H9 (cell line): ENCODE measurements at regions not wholly inside any gene's neighbourhood (a gene's known extent, or its start where the extent isn't known, plus 50 kb on each side); places are given as distances from the start of the nearest gene placed in this dataset.

Experiments
- DNase-seq: peaks from one replicate; pipeline ENCODE4 v3.0.0-alpha.2; 2017
- H2AFZ ChIP-seq: one replicate; pipeline ENCODE4 v1.6.1; 2013; ENCODE audit warnings: mild to moderate bottlenecking, low read length, control low read depth, moderate library complexity
- H2AK5ac ChIP-seq: 2 replicates; pipeline ENCODE4 v1.6.1; 2013; ENCODE audit warnings: low read length, control low read depth, mixed read lengths; ENCODE audit not compliant: insufficient read length
- H2BK120ac ChIP-seq: one replicate; pipeline ENCODE4 v1.6.1; 2013; ENCODE audit warnings: low read depth, mild to moderate bottlenecking, low read length, control low read depth, inconsistent platforms; ENCODE audit not compliant: poor library complexity, severe bottlenecking
- H2BK12ac ChIP-seq: 2 replicates; pipeline ENCODE4 v1.6.1; 2013; ENCODE audit warnings: low read length, control low read depth, mixed read lengths, low read depth; ENCODE audit not compliant: insufficient read length
- H2BK15ac ChIP-seq: 2 replicates; pipeline ENCODE4 v1.6.1; 2013; ENCODE audit warnings: low read depth, low read length, control low read depth
- H2BK20ac ChIP-seq: one replicate; pipeline ENCODE4 v1.6.1; 2013; ENCODE audit warnings: low read depth, mild to moderate bottlenecking, low read length, control low read depth, inconsistent platforms; ENCODE audit not compliant: poor library complexity, severe bottlenecking
- H2BK5ac ChIP-seq: 2 replicates; pipeline ENCODE4 v1.6.1; 2013; ENCODE audit warnings: low read length, control low read depth, mixed read lengths; ENCODE audit not compliant: insufficient read length
- H3K14ac ChIP-seq: 2 replicates; pipeline ENCODE4 v1.6.1; 2013; ENCODE audit warnings: low read length, control low read depth; ENCODE audit not compliant: insufficient read depth
- H3K18ac ChIP-seq: 2 replicates; pipeline ENCODE4 v1.6.1; 2013; ENCODE audit warnings: low read depth, mild to moderate bottlenecking, mixed read lengths, low read length, control low read depth; ENCODE audit not compliant: insufficient read length
- H3K23ac ChIP-seq: 2 replicates; pipeline ENCODE4 v1.6.1; 2013; ENCODE audit warnings: low read length, control low read depth, mixed read lengths, low read depth; ENCODE audit not compliant: insufficient read length
- H3K23me2 ChIP-seq: 2 replicates; pipeline ENCODE4 v1.6.1; 2013; ENCODE audit warnings: low read depth, mild to moderate bottlenecking, mixed read lengths, low read length, control low read depth; ENCODE audit not compliant: insufficient read length, poor library complexity, severe bottlenecking
- H3K27ac ChIP-seq: 2 replicates; pipeline ENCODE4 v1.5.1; 2013; ENCODE audit warnings: low read length, control low read depth, mixed read lengths, low read depth; ENCODE audit not compliant: insufficient read length
- H3K27me3 ChIP-seq: 2 replicates; pipeline ENCODE4 v1.6.1; 2013; ENCODE audit warnings: low read length, control low read depth, inconsistent platforms; ENCODE audit not compliant: insufficient read depth
- H3K4ac ChIP-seq: 2 replicates; pipeline ENCODE4 v1.6.1; 2013; ENCODE audit warnings: low read depth, mild to moderate bottlenecking, control low read depth, inconsistent platforms, low read length, moderate library complexity
- H3K4me1 ChIP-seq: 2 replicates; pipeline ENCODE4 v1.6.1; 2013; ENCODE audit warnings: low read length, control low read depth, inconsistent platforms; ENCODE audit not compliant: insufficient read depth
- H3K4me2 ChIP-seq: 2 replicates; pipeline ENCODE4 v1.6.1; 2013; ENCODE audit warnings: low read length, control low read depth, mixed read lengths; ENCODE audit not compliant: insufficient read length, insufficient read depth
- H3K56ac ChIP-seq: 2 replicates; pipeline ENCODE4 v1.6.1; 2013; ENCODE audit warnings: low read depth, mild to moderate bottlenecking, mixed read lengths, low read length, control low read depth; ENCODE audit not compliant: insufficient read length
- H3K79me1 ChIP-seq: 2 replicates; pipeline ENCODE4 v1.6.1; 2013; ENCODE audit warnings: low read depth, mild to moderate bottlenecking, moderate library complexity, low read length, control low read depth, inconsistent platforms; ENCODE audit not compliant: insufficient read depth, poor library complexity, severe bottlenecking
- H3K79me2 ChIP-seq: 2 replicates; pipeline ENCODE4 v1.6.1; 2013; ENCODE audit warnings: low read length, control low read depth, inconsistent platforms; ENCODE audit not compliant: insufficient read depth
- H3K9ac ChIP-seq: 2 replicates; pipeline ENCODE4 v1.6.1; 2013; ENCODE audit warnings: low read length, control low read depth, mixed read lengths; ENCODE audit not compliant: insufficient read length; ENCODE audit errors: extremely low read depth
- H3K9me3 ChIP-seq: one replicate; pipeline ENCODE4 v1.6.1; 2013; ENCODE audit warnings: low read depth, low read length, inconsistent platforms; ENCODE audit not compliant: control insufficient read depth
- H3T11ph ChIP-seq: one replicate; pipeline ENCODE4 v1.6.1; 2013; ENCODE audit warnings: mild to moderate bottlenecking, low read length, control low read depth, inconsistent platforms
- H4K20me1 ChIP-seq: one replicate; pipeline ENCODE4 v1.6.1; 2013; ENCODE audit not compliant: control insufficient read depth, insufficient read length, insufficient read depth
- H4K5ac ChIP-seq: 2 replicates; pipeline ENCODE4 v1.6.1; 2013; ENCODE audit warnings: low read depth, mild to moderate bottlenecking, mixed read lengths, low read length, control low read depth; ENCODE audit not compliant: insufficient read length
- H4K8ac ChIP-seq: replicated peaks from 2 replicates; pipeline ENCODE4 v1.6.1; 2013; ENCODE audit warnings: low read length, control low read depth, mixed read lengths, low read depth; ENCODE audit not compliant: insufficient read length
- H4K91ac ChIP-seq: 2 replicates; pipeline ENCODE4 v1.6.1; 2013; ENCODE audit warnings: low read depth, mild to moderate bottlenecking, moderate library complexity, mixed read lengths, low read length, control low read depth; ENCODE audit not compliant: insufficient read length
- H3K27ac Mint-ChIP-seq, 3 experiments: 2 replicates in 2 of 3; 3 replicates in 1 of 3; pipeline ENCODE4 v1.8.0; 2020 to 2021; ENCODE audit warnings: mixed read lengths in 3 of 3, mild to moderate bottlenecking in 1 of 3, moderate library complexity in 1 of 3
- H3K27me3 Mint-ChIP-seq: 2 replicates; pipeline ENCODE4 v1.8.0; 2021; ENCODE audit warnings: low read depth, mild to moderate bottlenecking, moderate library complexity, mixed read lengths
- H3K36me3 Mint-ChIP-seq, 3 experiments: 2 replicates in 2 of 3; 3 replicates in 1 of 3; pipeline ENCODE4 v1.8.0; 2020 to 2021; ENCODE audit warnings: low read depth in 3 of 3, mixed read lengths in 3 of 3; ENCODE audit not compliant: insufficient read depth in 1 of 3
- H3K4me1 Mint-ChIP-seq, 2 experiments: 2 replicates each; pipeline ENCODE4 v1.8.0; 2020; ENCODE audit warnings: mixed read lengths in 2 of 2
- H3K4me3 Mint-ChIP-seq, 2 experiments: 2 replicates in 1 of 2; 3 replicates in 1 of 2; pipeline ENCODE4 v1.8.0; 2020 to 2021; ENCODE audit warnings: mild to moderate bottlenecking in 2 of 2, mixed read lengths in 2 of 2, moderate library complexity in 1 of 2
- H3K9me3 Mint-ChIP-seq, 2 experiments: 2 replicates in 1 of 2; 3 replicates in 1 of 2; pipeline ENCODE4 v1.8.0; 2020; ENCODE audit warnings: mild to moderate bottlenecking in 2 of 2, mixed read lengths in 2 of 2, moderate library complexity in 1 of 2
- CTCF ChIP-seq: fragments of 200-600 bp; sonication (generic); conservative IDR thresholded peaks from 3 replicates; pipeline ENCODE4 v1.8.0; 2021; ENCODE audit warnings: antibody characterized with exemption, mild to moderate bottlenecking
- WGBS: extraction: QIAGEN DNeasy Blood & Tissue Kit; methylation state at CpG from one replicate; pipeline ENCODE4 v1.1.7; 2013; ENCODE audit warnings: missing lambda C conversion rate, low lambda C conversion rate, mixed read lengths; ENCODE audit not compliant: insufficient read length; ENCODE audit errors: extremely low coverage; 5-methylcytosine and 5-hydroxymethylcytosine counted together

GRCh38 chr2:59239146-59239545, 998.0 kb upstream of the FANCL start:
- no peak overlapping the region for H3K27ac Mint-ChIP-seq

More at GRCh38 chr2:59239146-59239545, 998.0 kb upstream of the FANCL start:
- Mint-ChIP-seq H3K9me3 (no peaks in the 10 kb centered on the region), H3K4me3 (no peak overlapping the region), H3K27me3 (no peaks in the 10 kb centered on the region), H3K4me1 (peaks cover 10 to 15% of the 10 kb centered on the region in 2 experiments; a peak in 3 of 4 replicates), H3K36me3 (no peaks in the 10 kb centered on the region)
- DNase-seq = no peak
- Histone ChIP-seq H3K79me1 (no peaks in the 10 kb centered on the region), H2BK120ac (no peak overlapping the region), H3K9ac (no peak overlapping the region), H4K8ac (no peak overlapping the region), H3K4ac (no peak overlapping the region), H3K27ac (no peak overlapping the region), H3K56ac (no peak overlapping the region), H2BK5ac (no peak overlapping the region), H4K91ac (no peak overlapping the region), H2AK5ac (no peak overlapping the region), H4K5ac (no peak overlapping the region), H3T11ph (no peak overlapping the region), H3K27me3 (no peaks in the 10 kb centered on the region), H3K9me3 (no peaks in the 10 kb centered on the region), H3K18ac (no peak overlapping the region), H3K79me2 (no peaks in the 10 kb centered on the region), H3K14ac (no peak overlapping the region), H3K4me2 (no peak overlapping the region), H4K20me1 (no peaks in the 10 kb centered on the region), H3K4me1 (no peaks in the 10 kb centered on the region; the same call in 1 of the 2 replicates), H3K23me2 (no peaks in the 10 kb centered on the region), H2BK12ac (no peak overlapping the region), H2BK15ac (no peak overlapping the region), H3K23ac (no peak overlapping the region), H2AFZ (no peak overlapping the region), H2BK20ac (no peak overlapping the region)
- no peak for TF ChIP-seq CTCF
- WGBS = no CpG with 5 or more reads among the region's 4 CpGs
